HG03039 (cell line): ENCODE measurements at regions not wholly inside any gene's neighbourhood (a gene's known extent, or its start where the extent isn't known, plus 50 kb on each side); places are given as distances from the start of the nearest gene placed in this dataset.
"Not testable (repeated sequence)": the region's sequence is repeated elsewhere in the genome, so short reads cannot be mapped to it uniquely, and the experiment has no call there.

Experiments
- ATAC-seq: cut with Tn5 transposase; IDR thresholded peaks from one replicate; pipeline ENCODE4 v1.9.1; 2021; ENCODE audit warnings: mild to moderate bottlenecking, moderate library complexity; ENCODE audit not compliant: unreplicated experiment

DNA sequence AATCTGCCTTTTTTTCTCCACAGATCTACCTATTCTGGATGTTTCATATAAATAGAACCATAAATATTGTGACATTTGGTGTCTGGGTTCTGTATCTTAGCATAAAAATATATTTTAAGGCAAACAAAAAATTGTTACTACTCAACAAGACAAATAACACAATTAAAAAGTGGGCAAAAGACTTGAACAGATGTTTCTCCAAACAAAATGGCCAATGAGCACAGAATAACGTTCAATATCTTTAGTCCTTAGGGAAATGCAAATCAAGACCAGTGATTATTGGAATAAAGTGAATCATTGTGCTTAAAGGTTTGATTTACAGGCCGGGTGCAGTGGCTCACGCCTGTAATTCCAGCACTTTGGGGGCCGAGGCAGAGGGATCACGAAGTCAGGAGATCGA is 1331.3 kb downstream of the AACS start:
- no peak for ATAC-seq

DNA sequence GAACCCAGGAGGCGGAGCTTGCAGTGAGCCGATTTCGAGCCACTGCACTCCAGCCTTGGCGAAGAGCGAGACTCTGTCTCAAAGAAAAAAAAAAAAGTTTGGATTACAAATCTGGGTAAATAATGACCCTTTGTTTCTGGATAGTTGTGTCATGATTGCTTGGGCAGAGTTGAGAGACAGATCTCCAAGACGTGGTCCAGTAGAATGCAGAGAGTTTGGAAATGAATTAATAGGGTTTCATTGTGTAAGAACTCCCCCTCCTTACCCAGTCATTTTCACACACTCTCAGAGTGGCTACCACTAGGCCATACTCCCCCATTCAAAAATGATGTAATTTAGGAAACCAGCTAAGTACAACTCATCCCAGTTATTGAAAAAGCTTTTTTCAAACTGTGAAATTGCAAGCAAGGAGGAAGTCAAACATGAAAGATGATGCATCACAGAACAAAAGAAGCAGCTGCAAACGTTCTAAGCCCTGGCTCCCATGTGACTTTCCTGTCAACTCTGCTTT is 1331.9 kb downstream of the AACS start:
- ATAC-seq, result no peak

DNA sequence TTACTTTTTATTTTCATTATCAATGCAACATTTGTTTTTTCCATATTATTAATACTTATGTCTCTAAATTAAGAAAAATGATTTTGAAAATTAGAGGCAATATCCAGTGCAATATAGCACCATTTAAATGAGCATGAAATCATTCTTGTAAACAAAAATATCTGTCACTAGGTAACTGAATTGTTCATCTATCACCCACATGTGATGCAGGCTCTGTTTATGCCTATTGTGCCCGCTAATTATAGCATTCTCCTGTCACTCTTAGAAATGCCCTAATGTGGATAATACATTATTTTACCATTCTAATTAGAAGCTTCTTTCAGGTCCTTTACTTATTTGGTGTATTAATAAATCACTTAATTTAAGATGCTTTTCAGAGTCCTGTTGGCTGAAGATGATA is 1332.4 kb downstream of the AACS start:
- ATAC-seq, result no peak

DNA sequence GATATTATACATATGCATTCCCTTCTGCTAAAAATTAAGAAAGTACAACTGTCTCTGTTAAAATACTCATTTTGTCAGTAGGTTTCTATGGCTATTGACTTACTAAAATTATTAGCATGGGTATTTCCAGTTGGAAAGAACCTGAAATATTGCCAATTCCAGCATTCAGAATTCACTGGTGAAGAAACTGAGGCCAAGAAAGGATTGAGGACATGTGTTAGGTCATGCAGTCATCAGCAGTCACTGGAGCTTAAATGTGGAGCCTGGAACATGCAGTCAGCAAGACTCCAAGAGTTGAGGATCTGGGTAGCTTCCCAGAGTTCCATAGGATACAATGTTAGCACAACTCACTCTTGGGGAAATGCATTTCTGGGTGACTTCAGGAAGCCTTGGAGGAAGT is 1335.6 kb downstream of the AACS start:
- no peak for ATAC-seq

DNA sequence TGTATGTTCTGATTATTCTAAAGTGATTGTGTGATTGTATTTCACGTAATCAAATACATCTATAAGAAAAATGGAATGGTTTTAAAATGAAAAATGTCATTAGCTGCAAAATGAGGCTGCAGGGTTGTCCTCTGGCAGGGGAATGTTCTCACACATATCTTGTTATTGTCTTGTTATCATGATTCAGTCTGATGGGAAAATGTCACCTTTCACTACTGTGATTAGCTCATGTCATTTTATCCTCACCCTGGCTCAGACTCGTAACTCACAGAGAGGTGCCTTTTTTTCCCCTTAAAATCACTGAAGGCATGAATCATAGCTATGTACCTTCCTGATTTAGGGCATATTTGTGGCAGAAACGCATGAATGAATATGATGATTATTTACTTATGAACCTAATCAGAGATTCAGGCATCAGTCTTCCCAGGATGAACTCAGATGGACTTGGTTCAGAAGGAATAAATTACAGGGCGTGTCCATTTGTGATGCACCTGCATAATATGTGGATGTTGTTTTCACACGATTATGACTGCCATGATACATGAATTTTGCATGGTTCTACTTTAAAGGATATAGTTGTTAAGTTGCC is 1339.2 kb downstream of the AACS start:
- no peak for ATAC-seq

DNA sequence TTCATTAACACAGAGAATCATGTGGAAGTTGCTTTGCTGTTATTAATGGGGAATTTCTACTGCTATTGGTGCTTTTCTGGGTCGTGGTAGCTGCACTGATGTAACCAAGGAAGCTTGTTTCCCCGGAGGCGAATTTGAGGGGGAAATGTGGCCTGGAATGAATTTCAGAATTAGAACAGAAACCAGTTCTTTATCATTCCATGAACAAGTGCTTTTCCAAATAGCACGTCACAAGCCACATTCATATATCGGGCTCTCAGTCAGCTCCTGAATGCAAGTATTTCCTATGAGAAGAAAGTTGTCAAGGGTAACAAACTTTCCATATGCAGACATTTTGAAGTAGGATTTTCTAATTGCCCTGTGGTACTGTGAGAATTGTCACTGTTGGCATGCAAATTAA is 1353.2 kb downstream of the AACS start:
- ATAC-seq, result no peak

DNA sequence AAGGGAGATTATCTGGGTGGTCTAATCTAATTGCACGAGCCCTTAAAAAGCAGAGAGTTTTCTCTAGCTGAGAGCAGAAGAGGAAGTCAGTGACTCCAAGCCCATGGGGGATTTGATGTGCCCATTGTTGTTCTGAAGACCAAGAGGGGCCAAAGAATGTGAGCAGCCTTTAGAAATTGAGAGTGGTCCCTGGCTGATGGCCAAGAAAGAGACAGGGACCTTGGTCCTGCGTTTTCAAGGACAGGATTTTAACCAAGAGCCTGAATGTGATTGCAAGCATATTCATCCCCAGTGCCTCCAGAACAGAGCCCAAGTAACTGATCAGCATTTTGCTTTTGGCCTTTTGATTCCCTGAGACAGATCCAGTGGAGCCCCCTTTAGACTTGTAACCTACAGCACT is 1353.9 kb downstream of the AACS start:
- ATAC-seq, result no peak

DNA sequence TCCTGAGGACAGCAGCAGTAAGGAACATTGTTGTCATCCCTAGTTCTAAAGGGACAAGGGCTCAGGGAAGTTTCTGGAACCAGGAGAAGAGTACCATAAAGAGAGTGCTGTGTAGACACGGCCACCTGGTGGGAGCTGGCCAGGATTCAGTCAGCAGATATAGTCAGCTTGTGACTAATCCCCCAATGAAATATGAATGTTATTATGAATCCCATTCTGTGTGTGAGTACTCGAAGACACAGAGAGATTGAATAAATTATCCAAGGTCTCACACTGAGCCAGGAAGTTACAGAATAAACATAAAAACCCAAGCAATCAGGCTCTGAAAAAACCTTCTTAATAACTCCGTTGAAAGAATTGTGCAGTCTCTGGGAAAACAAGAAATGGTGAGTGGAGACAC is 1359.5 kb downstream of the AACS start:
- ATAC-seq, result no peak

DNA sequence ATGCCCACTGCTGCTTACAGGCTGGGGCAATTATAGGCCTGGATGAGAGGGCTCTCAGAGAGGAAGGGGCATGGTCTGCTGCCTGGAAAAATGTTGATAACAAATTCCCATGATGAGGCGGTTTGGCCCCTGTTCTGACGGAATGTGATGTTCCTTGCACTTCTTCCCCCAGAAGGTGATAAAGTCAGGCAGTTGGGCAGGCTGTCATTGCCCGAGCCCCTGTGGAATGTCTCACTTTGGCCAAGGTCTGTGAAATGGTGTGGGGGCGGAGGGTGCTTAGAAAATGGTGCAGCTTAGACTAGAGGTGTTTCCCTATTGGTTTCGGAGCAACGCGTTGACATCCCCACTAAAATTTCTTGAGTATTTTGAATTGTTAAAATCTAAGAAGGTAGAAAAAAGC is 1360.0 kb downstream of the AACS start:
- no peak for ATAC-seq

DNA sequence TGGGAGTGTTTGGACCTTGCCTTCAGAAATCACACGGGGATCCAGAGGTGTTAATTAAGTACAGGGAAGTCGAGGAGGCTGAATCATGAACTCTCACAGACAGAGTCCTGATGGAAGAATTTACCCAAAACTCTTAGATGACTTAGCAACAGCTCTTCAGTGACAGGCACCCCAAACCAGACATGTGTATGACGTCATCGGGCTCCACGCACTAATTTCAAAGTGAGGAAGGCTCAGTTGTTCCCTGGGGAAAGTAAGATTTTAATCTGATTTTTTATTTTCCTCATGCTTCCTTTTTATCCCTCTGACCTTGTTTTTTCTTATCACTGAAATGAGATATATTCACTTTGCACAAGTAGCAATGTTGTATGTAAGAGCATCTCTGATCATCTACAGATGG is 1363.5 kb downstream of the AACS start:
- ATAC-seq, result no peak

DNA sequence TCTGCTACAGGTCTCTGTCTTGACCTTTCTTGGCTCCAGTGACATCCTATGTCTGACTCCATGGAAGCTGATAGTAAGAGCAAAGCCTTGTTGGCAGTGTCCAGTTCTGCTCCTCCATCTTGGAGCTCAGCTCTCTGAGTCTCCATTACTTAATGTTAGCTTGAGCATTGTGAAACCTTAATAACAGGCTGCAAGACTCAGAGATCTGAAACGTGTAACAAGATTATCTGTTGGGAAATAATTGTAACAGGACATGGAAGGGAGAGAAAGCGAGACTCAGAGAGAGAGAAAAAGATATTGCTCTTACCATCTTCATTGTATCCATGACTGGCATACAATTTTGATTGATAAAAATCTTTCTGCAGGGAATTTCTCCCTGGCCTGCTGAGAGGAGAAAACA is 1365.7 kb downstream of the AACS start:
- no peak for ATAC-seq

DNA sequence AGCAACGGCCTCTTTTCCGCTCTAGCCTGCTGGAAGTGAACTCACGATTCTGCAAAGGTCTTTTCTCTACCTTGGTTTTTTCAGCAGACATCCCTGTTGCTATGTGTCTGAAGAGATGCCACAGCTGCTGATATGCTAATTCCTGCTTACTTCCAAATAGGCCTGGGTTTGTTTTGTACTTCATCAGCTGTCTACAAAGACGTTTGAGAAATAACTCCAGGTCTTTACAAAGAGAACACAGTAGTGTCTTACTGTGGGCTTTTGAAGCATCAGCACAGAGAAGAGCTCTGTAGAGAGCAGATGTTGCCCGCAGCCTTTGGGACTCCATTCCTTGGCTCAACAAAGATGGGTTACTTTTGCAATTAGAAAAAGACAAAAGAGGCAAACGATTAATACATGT is 1366.5 kb downstream of the AACS start:
- no peak for ATAC-seq

DNA sequence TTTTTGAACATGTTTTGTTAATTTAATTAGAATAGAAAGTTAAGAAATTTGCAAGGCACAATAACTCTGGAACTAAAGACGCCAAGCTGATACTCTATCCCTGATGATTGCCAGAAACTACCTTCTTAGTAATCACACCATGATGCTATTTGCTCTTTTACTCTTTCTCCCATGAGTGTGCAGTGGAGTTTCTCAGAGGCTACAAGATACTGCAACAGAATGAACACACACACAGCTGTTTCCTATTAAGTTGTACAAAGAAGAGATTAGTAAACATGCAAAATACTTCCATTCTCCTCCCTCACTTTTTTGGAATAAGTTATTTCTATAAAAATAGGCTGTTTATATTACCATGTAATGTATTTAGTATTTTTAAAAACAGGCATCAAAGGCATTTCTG is 1367.5 kb downstream of the AACS start:
- ATAC-seq, result no peak

DNA sequence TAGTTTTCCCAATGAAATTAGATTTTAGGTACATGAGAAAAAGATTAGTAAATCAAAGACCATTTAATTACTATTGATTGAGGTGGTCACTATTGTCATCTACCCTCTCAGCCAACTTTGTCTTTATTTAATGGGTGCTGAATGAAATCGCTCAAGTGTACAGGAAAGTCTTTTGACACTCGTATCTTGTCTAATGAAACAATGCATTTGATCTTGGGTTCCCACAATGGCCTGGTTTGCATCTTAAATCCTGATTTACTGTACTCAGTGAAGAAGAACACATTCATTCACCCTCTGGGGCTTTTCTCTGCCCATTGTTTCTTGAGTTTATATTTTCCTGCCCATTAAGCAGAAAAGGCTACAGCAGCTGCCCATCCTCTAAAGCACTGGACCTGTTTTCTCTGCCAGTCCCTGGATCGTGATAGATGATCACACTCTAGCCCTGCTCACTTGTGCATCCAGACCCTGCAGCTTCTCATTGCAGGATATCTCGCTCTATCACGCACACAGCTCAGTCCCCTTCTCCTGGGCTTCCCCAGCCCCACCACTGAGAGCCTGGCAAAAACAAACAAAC is 1369.3 kb downstream of the AACS start:
- no peak for ATAC-seq

DNA sequence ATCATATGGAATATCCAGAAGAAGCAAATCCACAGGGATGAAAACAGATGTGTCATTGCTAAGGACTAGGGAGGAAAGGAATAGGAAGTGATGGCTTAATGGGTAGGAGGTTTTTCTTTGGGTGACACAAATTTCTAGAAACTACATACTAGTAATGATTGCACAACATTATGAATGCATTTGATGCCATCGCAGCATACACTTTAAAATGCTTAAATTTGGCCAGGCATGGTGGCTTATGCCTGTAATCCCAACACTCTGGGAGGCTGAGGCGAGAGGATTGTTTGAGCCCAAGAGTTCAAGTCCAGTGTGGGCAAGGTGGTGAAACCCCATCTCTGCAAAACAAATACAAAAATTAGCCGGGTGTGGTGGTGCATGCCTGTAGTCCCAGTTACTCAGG is 1370.8 kb downstream of the AACS start:
- ATAC-seq, result no peak

DNA sequence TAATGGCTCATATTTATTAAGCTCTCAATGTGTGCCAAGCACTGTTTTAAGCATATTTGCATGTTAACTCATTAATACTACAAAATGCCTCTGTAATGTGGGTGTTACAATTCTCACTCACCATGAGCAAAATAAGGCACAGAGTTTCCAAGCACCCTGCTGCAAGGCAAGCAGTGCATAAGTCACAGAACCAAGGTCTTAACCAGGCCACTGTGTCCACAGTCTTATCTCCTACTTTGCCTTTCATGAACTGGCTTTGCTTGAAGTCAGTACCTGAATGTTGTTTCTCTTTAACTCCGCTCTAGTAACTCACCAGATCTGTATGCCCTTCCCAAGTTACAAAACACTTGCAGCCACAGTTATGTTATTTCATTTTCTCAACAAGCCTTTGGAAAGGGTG is 1372.7 kb downstream of the AACS start:
- ATAC-seq, result no peak

DNA sequence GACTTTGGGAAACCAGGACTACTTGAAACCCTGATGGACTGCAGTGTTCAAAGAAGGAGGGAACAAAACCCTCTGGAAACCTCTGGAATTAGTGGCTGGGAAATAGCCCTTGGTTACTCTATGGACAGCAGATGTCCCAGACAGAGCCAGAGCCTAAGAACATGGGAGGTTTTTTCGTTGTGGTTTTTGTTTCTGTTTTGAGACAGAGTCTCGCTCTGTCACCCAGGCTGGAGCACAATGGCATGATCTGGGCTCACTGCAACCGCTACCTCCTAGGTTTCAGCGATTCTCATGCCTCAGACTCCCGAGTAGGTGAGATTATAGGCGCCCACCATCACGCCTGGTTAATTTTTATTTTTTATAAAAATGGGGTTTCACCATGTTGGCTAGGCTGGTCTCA is 1378.7 kb downstream of the AACS start:
- no peak for ATAC-seq

DNA sequence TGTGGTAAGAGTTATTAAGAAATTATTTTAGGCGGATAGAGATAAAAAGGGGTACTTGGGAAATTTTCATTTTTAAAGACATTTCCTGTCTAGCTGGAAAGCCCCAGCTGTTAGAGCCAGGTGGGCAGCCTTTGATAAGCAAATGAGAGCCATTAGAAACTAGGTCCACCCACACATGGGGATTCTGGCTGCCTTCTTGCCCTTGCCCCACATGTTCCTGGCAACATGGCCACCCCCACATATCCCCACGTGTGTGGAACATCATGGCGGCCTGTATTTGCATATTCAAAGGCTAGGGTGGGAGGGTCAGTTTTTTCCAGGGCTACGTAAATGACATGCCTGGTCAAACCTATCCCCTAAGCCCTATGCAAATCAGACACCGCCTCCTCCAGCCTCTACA is 1382.1 kb downstream of the AACS start:
- no peak for ATAC-seq

DNA sequence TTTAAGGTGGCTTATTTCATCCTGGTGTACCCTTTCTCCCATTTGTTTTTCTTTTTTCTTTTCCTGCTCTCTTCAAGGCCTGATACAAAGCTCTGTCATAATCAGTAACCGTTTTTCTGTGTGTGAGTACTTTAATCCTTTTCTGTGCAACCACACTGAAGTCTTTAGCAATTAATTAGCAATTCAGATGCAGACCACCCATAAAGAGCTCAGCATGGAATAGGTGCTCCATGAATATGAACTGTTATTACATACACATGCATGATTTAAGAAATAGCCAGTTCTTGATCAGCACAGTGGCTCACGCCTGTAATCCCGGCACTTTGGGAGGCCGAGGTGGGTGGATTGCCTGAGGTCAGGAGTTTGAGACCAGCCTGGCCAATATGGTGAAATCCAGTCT is 1386.6 kb downstream of the AACS start:
- no peak for ATAC-seq

DNA sequence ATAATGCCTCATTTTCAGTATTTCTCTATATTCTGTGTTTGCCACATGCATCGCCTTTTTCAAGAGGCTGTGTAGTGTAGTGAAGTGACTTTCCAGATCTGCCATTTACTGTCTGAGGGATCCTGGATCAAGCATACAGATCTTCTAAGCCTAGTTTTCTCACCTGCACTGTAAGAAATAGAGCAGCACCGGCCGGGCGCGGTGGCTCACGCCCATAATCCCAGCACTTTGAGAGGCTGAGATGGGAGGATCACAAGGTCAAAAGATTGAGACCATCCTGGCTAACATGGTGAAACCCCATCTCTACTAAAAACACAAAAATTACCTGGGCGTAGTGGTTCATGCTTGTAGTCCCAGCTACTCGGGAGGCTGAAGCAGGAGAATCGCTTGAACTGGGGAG is 1387.5 kb downstream of the AACS start:
- ATAC-seq, result not testable (repeated sequence)

DNA sequence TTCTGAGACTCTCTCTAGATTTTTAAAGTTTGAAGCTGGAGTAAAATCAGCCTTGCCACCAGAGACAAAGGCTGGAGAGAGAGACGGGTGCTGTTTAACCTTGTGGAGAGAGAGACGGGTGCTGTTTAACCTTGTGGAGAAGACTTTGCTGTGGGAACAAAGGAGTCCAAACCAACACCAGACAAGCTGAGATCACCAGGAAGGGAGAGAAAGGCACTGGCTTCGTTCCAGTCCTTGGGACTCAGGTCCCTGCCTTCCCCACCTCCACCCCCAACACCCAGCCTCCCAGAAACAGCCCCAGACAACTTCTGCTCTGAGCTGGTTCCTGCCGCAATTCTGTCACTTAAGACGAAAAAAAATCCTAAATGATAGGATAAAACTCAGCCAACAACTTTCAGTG is 1389.3 kb downstream of the AACS start:
- ATAC-seq, result no peak

DNA sequence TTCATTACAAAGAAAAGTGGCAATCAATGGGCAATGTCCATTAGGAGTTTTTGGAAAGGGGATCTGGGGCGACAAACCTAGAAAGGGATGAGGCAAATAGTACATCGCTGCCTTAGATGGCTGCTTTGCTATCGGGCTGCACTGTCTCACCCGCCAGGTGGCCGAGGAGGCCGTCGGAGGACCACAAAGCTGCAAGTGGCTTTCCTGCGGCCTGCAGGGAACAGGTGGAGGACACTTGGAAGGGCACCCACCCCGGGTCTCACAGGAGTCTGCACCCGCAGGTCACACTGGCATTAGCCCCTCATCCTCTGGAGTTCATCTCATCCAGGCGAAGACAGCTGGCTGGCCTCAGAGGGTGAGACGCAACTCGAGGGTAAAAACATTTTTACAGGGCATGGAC is 1392.5 kb downstream of the AACS start:
- no peak for ATAC-seq

DNA sequence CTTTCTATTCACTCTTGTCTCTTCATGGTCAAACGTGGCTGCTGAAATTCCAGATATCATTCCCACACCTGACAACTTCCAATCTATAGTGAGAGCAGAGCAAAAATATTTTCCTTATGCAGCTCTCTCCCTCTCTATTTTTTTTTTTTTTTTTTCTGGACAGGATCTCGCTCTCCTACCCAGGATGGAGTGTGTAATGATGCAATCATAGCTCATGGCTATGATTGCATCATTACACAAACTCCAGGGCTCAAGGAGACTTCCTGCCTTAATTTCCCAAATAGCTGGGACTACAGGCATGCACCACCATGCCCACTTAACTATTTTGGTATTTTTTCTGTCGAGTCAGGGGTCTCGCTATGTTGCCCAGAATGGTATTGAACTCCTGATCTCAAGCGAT is 1398.9 kb downstream of the AACS start:
- ATAC-seq, result no peak
